ENCODE measurements at regions not wholly inside any gene's neighbourhood (a gene's known extent, or its start where the extent isn't known, plus 50 kb on each side); places are given as distances from the start of the nearest gene placed in this dataset.
"Not testable (repeated sequence)": the region's sequence is repeated elsewhere in the genome, so short reads cannot be mapped to it uniquely, and the experiment has no call there.

DNA sequence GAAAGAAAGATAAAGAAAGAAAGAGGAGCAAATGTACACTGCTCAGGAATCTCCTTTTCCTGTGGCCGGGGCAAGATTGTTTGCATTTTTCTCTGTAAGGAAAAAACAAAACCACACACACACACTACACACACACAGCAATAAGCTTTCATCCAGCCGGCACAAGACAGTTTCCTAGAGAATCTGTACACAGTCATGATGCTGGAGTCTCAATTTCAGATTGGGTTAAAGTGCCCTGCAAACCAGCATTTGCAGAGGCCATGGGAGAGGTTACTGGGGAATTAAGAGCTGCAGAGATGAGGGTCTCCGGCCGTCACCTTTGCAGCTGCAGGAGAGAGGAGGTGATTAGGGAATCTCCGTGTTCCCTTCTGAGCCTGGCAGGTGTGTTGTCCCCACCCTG is 1607.5 kb downstream of the RPIA start:
- not testable (repeated sequence) for DNase-seq (ENCODE audit: extremely low spot score, insufficient read length, low read depth); FAIRE-seq

DNA sequence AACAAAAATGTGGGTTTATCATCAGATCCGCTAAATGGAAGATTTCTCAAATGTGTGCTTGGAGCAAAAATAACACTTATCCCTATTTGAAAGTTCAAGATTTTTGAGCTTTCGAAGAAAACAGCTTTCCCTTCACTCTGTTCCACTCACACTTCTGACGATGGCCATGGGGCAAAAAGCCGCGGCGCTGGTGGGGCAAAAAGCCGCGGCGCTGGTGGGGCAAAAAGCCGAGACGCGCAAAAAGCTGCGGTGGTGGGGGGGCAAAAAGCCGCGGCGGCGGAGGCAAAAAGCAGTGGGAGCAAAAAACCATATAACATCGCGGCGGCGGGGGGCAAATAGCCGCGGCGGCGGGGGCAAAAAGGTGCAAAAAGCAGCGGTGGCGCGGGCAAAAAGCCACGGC is 1631.5 kb downstream of the RPIA start:
- DNase-seq (ENCODE audit: extremely low spot score, insufficient read length, low read depth); FAIRE-seq: not testable (repeated sequence)

GRCh38 chr2:90323612-90324558 is 1632.4 kb downstream of the RPIA start:
- not testable (repeated sequence) for DNase-seq (ENCODE audit: extremely low spot score, insufficient read length, low read depth); FAIRE-seq

GRCh38 chr2:90324672-90325071 is 1633.2 kb downstream of the RPIA start:
- FAIRE-seq; DNase-seq (ENCODE audit: extremely low spot score, insufficient read length, low read depth): not testable (repeated sequence)

DNA sequence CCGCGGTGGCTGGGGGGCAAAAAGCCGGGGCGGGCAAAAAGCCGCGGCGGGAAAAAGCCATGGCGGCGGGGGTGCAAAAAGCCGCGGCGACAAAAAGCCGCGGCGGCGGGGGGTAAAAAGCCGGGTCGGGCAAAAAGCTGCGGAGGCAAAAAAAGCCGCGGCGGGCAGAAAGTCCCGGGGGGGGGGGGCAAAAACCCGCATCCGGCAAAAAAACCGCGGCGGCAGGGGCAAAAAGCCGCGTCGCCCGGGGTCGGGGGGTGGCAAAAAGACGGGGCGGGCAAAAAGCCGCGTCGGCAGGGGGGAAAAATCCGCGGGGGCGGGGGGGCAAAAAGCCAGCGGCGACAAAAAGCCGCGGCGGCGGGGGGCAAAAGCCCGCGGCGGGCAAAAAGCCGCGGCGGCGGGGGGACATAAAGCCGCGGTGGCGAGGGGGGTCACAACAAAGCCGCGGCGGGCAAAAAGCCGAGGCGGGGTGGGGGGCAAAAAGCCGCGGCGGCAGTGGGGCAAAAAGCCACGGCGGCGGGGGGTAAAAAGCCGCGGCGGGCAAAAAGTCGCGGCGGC is 1634.4 kb downstream of the RPIA start:
- DNase-seq (ENCODE audit: extremely low spot score, insufficient read length, low read depth); FAIRE-seq: not testable (repeated sequence)

DNA sequence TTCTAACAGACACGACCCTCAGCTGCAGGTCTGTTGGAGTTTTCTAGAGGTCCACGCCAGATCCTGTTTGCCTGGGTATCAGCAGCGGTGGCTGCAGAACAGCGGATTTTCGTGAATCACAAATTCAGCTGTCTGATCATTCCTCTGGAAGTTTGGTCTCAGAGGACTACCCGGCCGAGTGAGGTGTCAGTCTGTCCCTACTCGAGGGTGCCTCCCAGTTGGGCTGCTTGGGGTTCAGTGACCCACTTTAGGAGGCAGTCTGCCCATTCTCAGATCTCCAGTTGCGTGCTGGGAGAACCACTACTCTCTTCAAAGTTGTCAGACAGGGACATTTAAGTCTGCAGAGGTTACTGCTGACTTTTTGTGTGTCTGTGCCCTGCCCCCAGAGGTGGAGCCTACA is 1664.1 kb downstream of the RPIA start:
- not testable (repeated sequence) for FAIRE-seq; DNase-seq (ENCODE audit: extremely low spot score, insufficient read length, low read depth)

GRCh38 chr2:90359344-90359743 is 1667.9 kb downstream of the RPIA start:
- not testable (repeated sequence) for DNase-seq (ENCODE audit: extremely low spot score, insufficient read length, low read depth); FAIRE-seq

DNA sequence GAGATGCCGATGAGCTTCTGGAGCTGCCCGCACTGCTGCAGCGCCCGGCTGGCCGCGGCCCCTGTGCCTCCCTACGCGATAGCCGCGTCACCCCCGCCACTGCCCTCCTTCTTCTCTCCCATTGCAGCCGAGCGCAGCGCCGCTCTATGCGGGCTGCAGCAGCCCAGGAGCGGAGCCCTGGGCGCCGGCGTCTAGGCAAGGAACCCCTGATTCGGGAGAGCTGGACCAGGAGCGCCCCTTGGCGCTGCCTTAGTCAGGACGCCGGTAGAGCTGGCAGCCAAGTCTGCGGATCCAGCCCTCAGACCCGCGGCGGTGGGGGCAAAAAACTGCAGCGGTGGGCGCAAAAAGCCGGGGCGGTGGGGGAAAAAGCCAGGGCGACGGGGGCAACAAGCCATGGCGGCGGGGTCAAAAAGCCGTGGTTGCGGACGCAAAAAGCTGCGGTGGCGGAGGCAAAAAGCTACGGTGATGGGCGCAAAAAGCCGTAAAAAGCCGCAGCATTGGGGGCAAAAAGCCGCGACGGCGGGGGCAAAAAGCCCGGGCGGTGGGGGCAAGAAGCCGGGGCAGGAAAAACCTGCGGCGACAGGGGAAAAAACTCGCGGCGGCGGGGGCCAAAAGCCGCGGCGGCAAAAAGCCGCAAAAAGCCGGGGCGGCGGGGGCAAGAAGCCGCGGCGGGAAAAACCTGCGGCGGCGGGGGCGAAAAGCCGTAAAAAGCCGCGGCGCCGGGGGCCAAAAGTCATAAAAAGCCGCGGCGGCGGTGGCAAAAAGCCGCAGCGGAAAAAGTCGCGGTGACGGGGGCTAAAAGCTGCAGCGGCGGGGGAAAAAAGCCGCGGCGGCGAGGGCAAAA is 1668.6 kb downstream of the RPIA start:
- DNase-seq (ENCODE audit: extremely low spot score, insufficient read length, low read depth); FAIRE-seq: not testable (repeated sequence)

DNA sequence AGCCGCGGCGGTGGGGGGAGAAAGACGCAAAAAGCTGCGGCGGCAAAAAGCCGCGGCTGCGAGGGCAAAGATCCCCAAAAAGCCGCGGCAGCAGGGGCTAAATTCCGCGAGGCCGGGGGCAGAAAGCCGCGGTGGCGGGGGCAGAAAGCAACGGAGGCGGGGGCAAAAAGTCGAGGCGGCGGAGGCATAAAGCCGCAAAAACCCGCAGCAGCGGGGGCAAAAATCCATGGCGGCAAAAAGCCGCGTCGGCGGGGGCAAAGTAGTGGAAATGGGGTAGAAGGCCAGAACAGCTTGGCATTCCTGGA is 1669.2 kb downstream of the RPIA start:
- FAIRE-seq; DNase-seq (ENCODE audit: extremely low spot score, insufficient read length, low read depth): not testable (repeated sequence)

All from GM18507 (cell line).